HUES64 (cell line): ENCODE measurements at regions not wholly inside any gene's neighbourhood (a gene's known extent, or its start where the extent isn't known, plus 50 kb on each side); places are given as distances from the start of the nearest gene placed in this dataset.
"Not testable (repeated sequence)": the region's sequence is repeated elsewhere in the genome, so short reads cannot be mapped to it uniquely, and the experiment has no call there.

ENCODE experiments used
- H3K27ac ChIP-seq: 2 replicates; pipeline ENCODE4 v1.7.0; 2013; ENCODE audit warnings: low read depth, low read length, inconsistent platforms
- H3K27me3 ChIP-seq: 2 replicates; pipeline ENCODE4 v1.6.1; 2013; ENCODE audit warnings: mild to moderate bottlenecking, low read length; ENCODE audit not compliant: insufficient read depth
- H3K36me3 ChIP-seq: 2 replicates; pipeline ENCODE4 v1.6.1; 2013; ENCODE audit warnings: mild to moderate bottlenecking, low read length; ENCODE audit not compliant: insufficient read depth
- H3K4me1 ChIP-seq: 2 replicates; pipeline ENCODE4 v1.6.1; 2013; ENCODE audit warnings: mild to moderate bottlenecking, low read length, moderate library complexity; ENCODE audit not compliant: insufficient read depth
- H3K4me3 ChIP-seq: 2 replicates; pipeline ENCODE4 v1.5.1; 2013; ENCODE audit warnings: mild to moderate bottlenecking, low read length, moderate library complexity
- H3K9ac ChIP-seq: 2 replicates; pipeline ENCODE4 v1.6.1; 2013; ENCODE audit warnings: mild to moderate bottlenecking, low read depth, low read length
- H3K9me3 ChIP-seq: 2 replicates; pipeline ENCODE4 v1.6.1; 2013; ENCODE audit warnings: low read depth, low read length; ENCODE audit not compliant: insufficient read depth
- WGBS: fragments of 150-250, 120-280 bp; methylation state at CpG from one replicate; pipeline ENCODE4 v1.1.7; 2013; ENCODE audit warnings: missing lambda C conversion rate; 5-methylcytosine and 5-hydroxymethylcytosine counted together

GRCh38 chr2:64745562-64745961, 91.8 kb upstream of the SERTAD2 start:
- Histone ChIP-seq H3K9ac (no peak overlapping the region), H3K4me1 (peaks cover 15% of the 10 kb centered on the region), H3K9me3 (no peaks in the 10 kb centered on the region), H3K27ac (no peak overlapping the region), H3K27me3 (peaks cover 5% of the 10 kb centered on the region; the same call in 1 of the 2 replicates), H3K4me3 (no peak overlapping the region), H3K36me3 (no peaks in the 10 kb centered on the region)
- WGBS, result 100% methylated on average over 1 of the region's 2 CpGs

GRCh38 chr2:64747690-64748091, 94.0 kb upstream of the SERTAD2 start:
- H3K27me3 ChIP-seq, result peaks cover 15% of the 10 kb centered on the region
- H3K9me3 ChIP-seq, H3K4me3 ChIP-seq, H3K36me3 ChIP-seq, H3K9ac ChIP-seq, H3K27ac ChIP-seq: not testable (repeated sequence)
- H3K4me1 ChIP-seq, result peaks cover 19% of the 10 kb centered on the region
- WGBS, result 92% methylated on average over 3 of the region's 3 CpGs

GRCh38 chr2:64748147-64748546, 94.4 kb upstream of the SERTAD2 start:
- 93% methylated on average over 3 of the region's 3 CpGs for WGBS

GRCh38 chr2:64748561-64748960, 94.8 kb upstream of the SERTAD2 start:
- no peaks in the 10 kb centered on the region for H3K36me3 ChIP-seq
- no peaks in the 10 kb centered on the region for H3K9me3 ChIP-seq
- no peak overlapping the region for H3K27ac ChIP-seq
- 89% methylated on average over 2 of the region's 2 CpGs for WGBS
- no peak overlapping the region; the same call in 1 of the 2 replicates for H3K4me3 ChIP-seq
- peaks cover 19% of the 10 kb centered on the region for H3K4me1 ChIP-seq
- peaks cover 21% of the 10 kb centered on the region for H3K27me3 ChIP-seq
- H3K9ac ChIP-seq, result no peak overlapping the region

More at GRCh38 chr2:64748147-64748546, 94.4 kb upstream of the SERTAD2 start:
- Histone ChIP-seq H3K9ac (no peak overlapping the region), H3K36me3 (no peaks in the 10 kb centered on the region), H3K27ac (no peak overlapping the region), H3K4me3 (no peak overlapping the region), H3K27me3 (peaks cover 18% of the 10 kb centered on the region), H3K9me3 (no peaks in the 10 kb centered on the region), H3K4me1 (peaks cover 19% of the 10 kb centered on the region)

- H3K9me3 ChIP-seq, result no peaks in the 10 kb centered on the region
- peak overlapping the region; percentile 87 for H3K4me3 ChIP-seq
- 51% methylated on average over 4 of the region's 4 CpGs for WGBS
- H3K4me1 ChIP-seq, result peaks cover 19% of the 10 kb centered on the region
- no peak overlapping the region for H3K27ac ChIP-seq
- peaks cover 21% of the 10 kb centered on the region for H3K27me3 ChIP-seq
- no peaks in the 10 kb centered on the region for H3K36me3 ChIP-seq
- no peak overlapping the region for H3K9ac ChIP-seq
These were observed 95.7 kb upstream of the SERTAD2 start for GRCh38 chr2:64749446-64749845.

GRCh38 chr2:64750001-64750816, 96.5 kb upstream of the SERTAD2 start:
- Histone ChIP-seq H3K9me3 (no peaks in the 10 kb centered on the region), H3K27me3 (peaks cover 21% of the 10 kb centered on the region), H3K4me1 (peaks cover 16% of the 10 kb centered on the region), H3K36me3 (no peaks in the 10 kb centered on the region), H3K27ac (peak overlapping the region; percentile 87; the same call in 1 of the 2 replicates), H3K9ac (peak overlapping the region; percentile 63), H3K4me3 (peak overlapping the region; percentile 87)
- under 1% methylated on average over 30 of the region's 38 CpGs for WGBS

- Histone ChIP-seq H3K36me3 (no peaks in the 10 kb centered on the region), H3K4me3 (peak overlapping the region; percentile 87), H3K4me1 (peaks cover 11% of the 10 kb centered on the region), H3K27me3 (peaks cover 21% of the 10 kb centered on the region), H3K9ac (peak overlapping the region; percentile 63), H3K9me3 (no peaks in the 10 kb centered on the region), H3K27ac (peak overlapping the region; percentile 87; the same call in 1 of the 2 replicates)
- 1% methylated on average over 43 of the region's 43 CpGs for WGBS
These were observed 97.1 kb upstream of the SERTAD2 start for GRCh38 chr2:64750817-64751285.

GRCh38 chr2:64751286-64752260, 97.9 kb upstream of the SERTAD2 start:
- Histone ChIP-seq H3K9ac (peak overlapping the region; percentile 64), H3K27ac (peak overlapping the region; percentile 27; the same call in 1 of the 2 replicates), H3K4me1 (peaks cover 11% of the 10 kb centered on the region), H3K4me3 (peak overlapping the region; percentile 87), H3K36me3 (no peaks in the 10 kb centered on the region), H3K27me3 (peaks cover 21% of the 10 kb centered on the region), H3K9me3 (no peaks in the 10 kb centered on the region)
- under 1% methylated on average over 59 of the region's 59 CpGs for WGBS

- H3K4me1 ChIP-seq, result peaks cover 11% of the 10 kb centered on the region
- H3K27me3 ChIP-seq, result peaks cover 21% of the 10 kb centered on the region
- H3K9ac ChIP-seq, result no peak overlapping the region
- no peak overlapping the region for H3K27ac ChIP-seq
- no peak overlapping the region for H3K4me3 ChIP-seq
- 91% methylated on average over 2 of the region's 2 CpGs for WGBS
- H3K9me3 ChIP-seq, result no peaks in the 10 kb centered on the region
- no peaks in the 10 kb centered on the region for H3K36me3 ChIP-seq
These were observed 99.7 kb upstream of the SERTAD2 start for GRCh38 chr2:64753399-64753798.

GRCh38 chr2:64754570-64754969, 100.9 kb upstream of the SERTAD2 start:
- no CpG with 5 or more reads among the region's 1 CpG for WGBS
- Histone ChIP-seq H3K4me1 (peaks cover 6% of the 10 kb centered on the region), H3K4me3 (no peak overlapping the region), H3K36me3 (no peaks in the 10 kb centered on the region), H3K9me3 (no peaks in the 10 kb centered on the region), H3K27me3 (peaks cover 18% of the 10 kb centered on the region), H3K27ac (no peak overlapping the region), H3K9ac (no peak overlapping the region)

- no peaks in the 10 kb centered on the region for H3K9me3 ChIP-seq
- no peak overlapping the region for H3K4me3 ChIP-seq
- peaks cover 12% of the 10 kb centered on the region for H3K27me3 ChIP-seq
- H3K36me3 ChIP-seq, result no peaks in the 10 kb centered on the region
- H3K9ac ChIP-seq, result no peak overlapping the region
- H3K27ac ChIP-seq, result no peak overlapping the region
- 100% methylated on average over 2 of the region's 2 CpGs for WGBS
- peaks cover 1% of the 10 kb centered on the region for H3K4me1 ChIP-seq
These were observed 103.4 kb upstream of the SERTAD2 start for GRCh38 chr2:64757126-64757525.
